Right hindlimb (tissue), 1 donor: ENCODE measurements at regions not wholly inside any gene's neighbourhood (a gene's known extent, or its start where the extent isn't known, plus 50 kb on each side); places are given as distances from the start of the nearest gene placed in this dataset.
A peak's percentile ranks its signal among the peaks of the same experiment; 100 is the strongest.

Source experiments
- DNase-seq: peaks from one replicate; pipeline ENCODE4 v3.0.0-alpha.2; 2018

- DNase-seq: no peak
Measured at GRCh38 chr9:109914280-109915027, 134.5 kb downstream of the PALM2AKAP2 start.

DNA sequence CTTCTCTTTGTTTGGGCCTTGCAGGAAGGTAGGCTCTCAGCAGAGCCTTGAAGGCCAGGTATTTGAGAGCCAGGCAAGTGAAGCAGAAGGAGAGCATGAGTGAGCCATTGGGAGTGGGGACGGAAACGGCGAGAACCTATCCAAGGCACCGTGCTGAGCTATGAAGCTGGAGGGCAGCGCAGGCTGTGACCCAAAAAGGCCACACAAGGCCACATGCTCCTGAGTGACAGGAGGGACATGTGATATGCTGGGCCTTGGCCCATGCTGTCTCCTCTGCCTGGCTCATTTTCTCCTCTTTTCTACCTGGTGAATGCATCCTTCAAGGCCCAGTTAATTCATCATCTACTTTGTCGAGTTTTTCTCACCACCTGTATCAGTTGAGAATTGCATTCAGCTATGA, 136.3 kb downstream of the PALM2AKAP2 start:
- no peak for DNase-seq

- no peak for DNase-seq
Measured at GRCh38 chr9:109918339-109919163, 138.6 kb downstream of the PALM2AKAP2 start.

DNA sequence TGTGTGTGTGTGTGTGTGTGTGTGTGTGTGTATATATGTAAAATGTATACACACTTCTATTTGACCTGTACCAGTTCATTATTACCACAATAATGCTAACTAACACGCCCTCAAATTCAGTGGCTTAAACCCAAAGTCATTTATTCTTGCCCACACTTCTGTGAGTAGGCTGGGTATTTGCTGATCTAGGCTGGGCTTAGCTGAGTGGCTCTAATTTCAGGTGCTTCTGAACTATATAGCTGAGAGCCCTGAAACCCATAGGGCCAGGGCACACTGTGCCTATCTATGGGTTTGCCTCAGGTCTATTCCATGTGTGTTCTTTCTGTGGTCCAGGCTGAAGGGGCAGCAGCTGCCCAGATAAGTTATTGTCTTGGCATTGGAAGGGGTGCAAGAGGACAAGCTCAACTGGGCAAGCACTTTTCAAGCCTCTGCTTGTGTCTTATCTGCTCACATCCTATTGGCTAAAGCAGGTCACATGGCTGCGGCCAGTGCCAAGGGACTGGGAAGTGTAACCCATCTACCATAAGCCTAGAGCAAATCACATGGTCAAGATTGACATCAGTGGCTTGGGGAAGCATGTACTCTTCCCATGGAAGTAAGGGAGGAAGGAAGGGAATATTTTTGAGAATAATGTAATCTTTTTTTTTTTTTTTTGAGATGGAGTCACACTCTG, 139.9 kb downstream of the PALM2AKAP2 start:
- DNase-seq: no peak

DNA sequence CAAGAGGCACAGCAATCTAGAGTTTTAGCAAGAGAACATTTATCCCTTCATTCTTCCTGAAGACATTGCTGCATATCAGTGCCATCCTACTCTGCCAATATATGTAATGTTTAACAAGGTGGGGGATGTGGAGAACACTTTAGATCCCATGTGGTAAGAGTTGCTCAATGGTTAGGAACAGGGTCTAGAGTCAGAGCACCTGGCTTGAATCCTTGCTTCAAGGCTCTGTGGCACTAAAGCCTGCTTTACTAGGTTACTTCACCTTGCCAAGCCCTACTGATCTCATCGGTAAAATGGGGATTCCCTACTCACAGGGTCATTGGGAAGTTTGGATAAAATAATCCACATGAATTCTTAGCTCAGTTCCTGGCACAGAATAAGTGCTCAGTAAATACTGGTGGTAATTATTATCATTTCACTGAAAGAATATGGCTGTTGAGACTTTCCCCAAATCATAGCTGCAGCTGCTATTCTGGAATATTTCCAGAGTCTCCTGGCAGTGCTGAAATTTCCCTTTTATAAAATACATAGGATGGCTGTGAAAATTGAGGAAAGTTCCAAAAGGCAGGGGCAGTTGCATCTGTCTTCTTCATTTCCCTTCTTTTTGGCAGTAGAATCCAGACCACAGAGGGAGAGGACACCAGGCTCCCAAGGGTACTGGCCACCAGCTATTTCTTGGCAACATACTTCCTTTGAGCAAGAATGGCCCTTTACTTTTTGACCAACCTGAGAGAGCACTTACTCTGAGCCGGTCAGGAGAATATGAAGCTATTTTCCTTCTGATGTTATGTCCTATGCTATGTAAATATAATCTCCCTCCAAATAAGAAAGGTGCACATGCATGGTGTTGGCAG, 142.8 kb downstream of the PALM2AKAP2 start:
- peak; percentile 72 for DNase-seq

DNA sequence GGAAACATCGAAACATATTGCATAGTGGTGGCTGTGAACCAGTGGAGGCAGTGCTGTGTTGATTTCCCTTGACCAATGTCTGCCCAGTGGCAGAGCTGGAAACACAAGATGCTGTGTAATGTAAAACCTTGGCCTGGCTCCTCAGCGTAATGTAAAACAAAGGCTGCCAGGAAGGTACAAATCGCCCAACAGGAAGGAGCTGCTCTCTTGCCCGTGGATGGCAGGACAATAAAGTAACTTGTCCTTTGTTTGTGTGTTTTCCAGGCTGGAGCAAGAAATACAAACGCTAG, 143.4 kb downstream of the PALM2AKAP2 start:
- no peak for DNase-seq

DNA sequence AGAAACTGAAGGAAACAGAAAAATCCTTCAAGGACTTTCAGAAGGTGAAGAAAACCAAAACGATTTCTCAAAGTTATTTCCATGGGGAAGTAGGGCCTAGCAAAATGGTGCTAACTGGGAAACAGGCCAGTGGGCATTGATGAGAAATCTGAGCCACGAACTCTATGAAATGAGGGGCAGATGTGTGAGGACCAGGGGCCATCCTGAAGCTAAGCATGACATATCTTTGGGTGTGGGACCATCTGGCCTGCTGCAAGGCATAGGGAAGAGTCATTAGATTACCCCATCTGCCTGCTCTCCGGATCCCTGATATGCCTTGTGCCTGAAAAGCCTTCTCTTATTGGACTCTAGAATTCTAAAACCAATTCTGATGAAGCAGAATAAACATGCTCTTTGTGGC, 143.8 kb downstream of the PALM2AKAP2 start:
- DNase-seq: no peak

GRCh38 chr9:109925799-109926198, 145.8 kb downstream of the PALM2AKAP2 start:
- no peak for DNase-seq

- DNase-seq: no peak
Measured at GRCh38 chr9:109926421-109926869, 146.4 kb downstream of the PALM2AKAP2 start.

GRCh38 chr9:109931623-109932022, 151.6 kb downstream of the PALM2AKAP2 start:
- no peak for DNase-seq

DNA sequence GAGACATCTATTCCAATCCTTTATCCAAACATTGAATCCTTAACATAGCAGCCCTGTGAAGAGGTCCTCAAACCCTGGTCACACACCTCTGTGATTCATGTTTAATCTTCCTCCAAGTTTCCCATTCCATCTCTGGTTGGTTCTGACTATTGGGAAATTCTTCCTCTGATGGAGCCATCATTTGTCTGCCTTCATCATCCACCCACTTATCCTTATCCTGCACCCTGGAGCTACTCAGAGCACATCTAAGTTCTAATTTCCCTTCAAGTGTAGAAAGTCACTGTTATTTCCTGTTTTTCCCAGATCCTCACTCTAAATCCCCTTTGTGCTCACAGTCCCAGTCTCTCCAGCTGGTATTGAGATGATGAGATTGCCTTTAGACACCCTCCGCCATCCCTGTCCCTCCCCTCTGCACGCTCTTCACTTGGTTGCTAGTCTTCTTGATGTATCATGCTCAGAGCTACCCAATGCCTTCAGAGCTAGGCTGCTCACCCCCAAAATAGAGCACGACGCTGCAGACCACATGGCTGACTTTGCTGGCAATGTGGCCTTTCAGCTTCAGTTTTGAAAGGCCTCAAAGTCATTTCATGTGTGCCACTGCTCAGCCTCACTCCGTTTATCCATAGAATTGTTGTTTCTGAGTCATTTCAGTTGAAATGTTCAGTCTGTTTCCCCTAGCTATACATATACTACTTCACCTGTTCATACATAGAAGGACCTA, 154.3 kb downstream of the PALM2AKAP2 start:
- no peak for DNase-seq

DNA sequence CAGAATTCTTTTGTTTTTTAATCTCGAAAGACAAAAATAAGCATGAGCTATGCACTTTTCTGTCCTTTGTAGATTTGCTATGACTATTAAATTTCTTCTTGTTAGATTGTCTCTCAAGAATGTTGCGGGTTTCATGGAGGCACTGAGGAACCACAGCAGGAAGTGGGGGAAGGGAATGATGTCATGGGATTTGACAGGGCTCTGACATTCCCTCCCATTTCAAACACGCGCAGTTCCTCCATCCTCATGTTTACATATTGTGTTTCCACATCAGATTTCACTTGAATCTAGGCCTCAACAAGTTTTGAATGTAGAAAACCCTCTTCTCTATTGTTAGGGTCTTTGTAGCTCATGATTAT, 154.8 kb downstream of the PALM2AKAP2 start:
- no peak for DNase-seq

DNA sequence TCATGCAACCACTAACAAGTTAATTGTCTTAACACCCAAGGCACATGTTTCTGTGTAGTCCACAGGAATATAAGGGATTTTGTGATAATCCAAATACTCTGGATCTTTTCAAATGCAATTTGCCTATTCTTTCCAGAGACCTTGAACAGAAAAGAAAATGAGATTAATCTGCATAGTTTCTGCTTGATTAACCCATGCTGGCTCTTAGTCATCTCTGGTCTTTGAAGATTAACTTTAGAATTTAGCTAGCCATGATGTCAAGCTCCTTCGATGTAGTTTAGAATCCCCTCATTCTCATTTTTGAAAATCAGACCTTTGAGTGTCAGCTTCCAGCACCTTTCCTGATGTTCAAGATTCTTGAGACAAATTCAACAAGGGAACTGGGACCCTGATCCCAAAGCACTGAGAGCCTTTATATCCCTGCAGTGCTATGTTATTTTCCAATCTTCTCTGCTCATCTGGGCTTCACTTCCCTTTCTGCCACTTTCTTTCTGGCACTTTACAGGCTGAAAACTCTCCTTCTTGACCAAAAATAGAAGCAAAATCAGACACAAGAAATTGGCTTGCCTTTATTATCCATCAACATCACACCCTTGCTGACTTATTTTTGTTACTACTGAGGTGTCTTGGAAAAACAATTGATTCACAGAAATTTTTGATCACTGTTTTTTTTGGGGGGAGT, 155.5 kb downstream of the PALM2AKAP2 start:
- DNase-seq: no peak

DNA sequence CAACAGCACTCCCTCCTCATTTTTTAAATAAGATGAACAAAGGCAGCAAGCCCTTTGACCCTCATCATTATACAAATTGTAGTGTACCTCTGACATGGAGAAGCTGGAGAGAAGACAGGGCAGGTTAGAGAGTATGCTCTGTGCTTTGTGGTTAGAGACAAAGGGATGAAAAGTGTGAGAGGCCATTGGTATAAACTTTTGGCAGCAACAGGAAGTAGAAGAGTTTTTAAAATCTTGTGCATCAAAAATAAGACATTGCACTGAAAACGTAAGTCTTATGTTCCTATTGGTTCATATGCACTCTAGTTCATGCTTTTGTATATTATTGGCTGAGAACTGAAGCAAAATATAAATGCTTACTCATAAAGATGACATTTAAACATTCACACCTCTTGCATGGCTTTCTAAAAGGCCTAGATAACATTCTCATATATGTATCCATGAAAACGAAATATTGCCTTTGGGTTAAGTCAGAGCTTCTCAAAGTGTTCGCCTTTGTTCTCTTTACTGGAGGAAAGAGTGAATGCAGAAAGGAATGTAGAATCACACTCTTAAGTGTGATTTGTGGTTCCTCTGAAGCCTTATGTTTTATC, 158.0 kb downstream of the PALM2AKAP2 start:
- no peak for DNase-seq

DNA sequence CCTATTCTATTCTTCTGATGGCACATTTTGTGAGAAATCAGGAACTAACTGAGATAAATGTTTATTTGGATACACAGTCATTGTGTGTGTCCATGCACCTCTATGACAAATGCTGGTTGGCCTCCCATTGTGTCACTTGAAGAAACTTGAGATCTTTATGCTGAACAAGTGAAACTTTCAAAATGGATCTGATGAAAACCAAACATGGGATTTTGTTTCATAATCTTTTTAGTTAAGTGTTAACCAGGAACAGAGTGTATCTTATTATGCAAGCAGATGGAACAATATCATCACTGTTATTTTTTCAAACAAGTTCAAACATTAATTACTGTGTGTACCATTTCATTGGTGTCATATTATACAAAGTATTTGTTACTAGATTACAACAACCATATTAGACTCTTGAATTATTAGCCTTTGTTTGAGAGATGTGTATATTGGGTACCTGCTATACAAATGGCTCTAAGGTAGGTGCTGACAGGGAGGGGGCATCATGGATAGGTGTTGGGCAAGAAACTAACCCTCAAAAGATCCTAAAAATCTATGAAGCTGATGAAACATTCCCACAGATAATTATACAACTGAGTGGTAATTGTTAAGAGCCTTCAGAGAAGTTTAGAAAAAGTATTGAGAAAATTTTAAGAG, 159.8 kb downstream of the PALM2AKAP2 start:
- DNase-seq: no peak

- no peak for DNase-seq
Measured at GRCh38 chr9:109940561-109940960, 160.6 kb downstream of the PALM2AKAP2 start.

DNA sequence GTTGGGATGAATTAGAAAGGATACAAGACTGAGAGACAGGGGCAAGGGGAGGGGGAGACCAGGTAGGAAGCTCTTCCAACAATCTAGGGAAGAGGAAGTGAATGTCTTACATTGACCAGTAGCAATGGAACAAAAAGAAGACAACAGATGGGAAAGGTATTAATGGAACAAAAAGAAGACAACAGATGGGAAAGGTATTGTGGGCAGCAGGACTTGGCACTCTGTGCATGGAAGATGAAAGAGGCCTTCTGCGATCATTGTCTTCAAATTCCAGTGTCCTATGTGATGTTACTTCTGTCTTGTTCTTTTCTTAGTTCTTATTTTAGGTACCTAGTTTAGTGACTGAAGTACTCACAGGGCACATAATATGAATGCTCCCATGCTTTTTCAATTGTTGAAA, 161.8 kb downstream of the PALM2AKAP2 start:
- no peak for DNase-seq

DNA sequence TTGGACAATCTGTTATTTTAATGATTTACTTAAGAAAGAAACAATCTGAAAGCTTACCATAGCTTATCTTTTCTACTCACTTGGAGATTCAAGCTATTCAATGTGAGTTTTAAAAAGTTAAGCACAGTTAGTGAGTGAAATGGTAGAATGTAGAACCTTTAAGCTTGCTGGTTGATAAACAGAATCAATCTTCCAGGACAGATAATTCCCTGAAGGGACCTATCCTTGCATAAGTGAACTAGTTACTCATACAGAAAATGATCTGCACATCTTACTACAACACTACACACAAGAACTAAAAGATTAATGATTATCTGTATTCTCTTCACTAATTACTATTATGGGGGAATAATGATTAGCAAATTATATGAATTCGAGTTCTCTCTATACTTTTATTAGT, 165.6 kb downstream of the PALM2AKAP2 start:
- no peak for DNase-seq

- no peak for DNase-seq
Measured at GRCh38 chr9:109948453-109948852, 168.5 kb downstream of the PALM2AKAP2 start.

GRCh38 chr9:109950710-109951443, 170.9 kb downstream of the PALM2AKAP2 start:
- no peak for DNase-seq
